Activated T-cell treated with anti-CD3 and anti-CD28 coated beads for 4 hours (primary cell): ENCODE measurements at regions not wholly inside any gene's neighbourhood (a gene's known extent, or its start where the extent isn't known, plus 50 kb on each side); places are given as distances from the start of the nearest gene placed in this dataset.

ENCODE experiments used
- DNase-seq: peaks from one replicate; pipeline ENCODE4 v3.0.0-alpha.2; 2020

DNA sequence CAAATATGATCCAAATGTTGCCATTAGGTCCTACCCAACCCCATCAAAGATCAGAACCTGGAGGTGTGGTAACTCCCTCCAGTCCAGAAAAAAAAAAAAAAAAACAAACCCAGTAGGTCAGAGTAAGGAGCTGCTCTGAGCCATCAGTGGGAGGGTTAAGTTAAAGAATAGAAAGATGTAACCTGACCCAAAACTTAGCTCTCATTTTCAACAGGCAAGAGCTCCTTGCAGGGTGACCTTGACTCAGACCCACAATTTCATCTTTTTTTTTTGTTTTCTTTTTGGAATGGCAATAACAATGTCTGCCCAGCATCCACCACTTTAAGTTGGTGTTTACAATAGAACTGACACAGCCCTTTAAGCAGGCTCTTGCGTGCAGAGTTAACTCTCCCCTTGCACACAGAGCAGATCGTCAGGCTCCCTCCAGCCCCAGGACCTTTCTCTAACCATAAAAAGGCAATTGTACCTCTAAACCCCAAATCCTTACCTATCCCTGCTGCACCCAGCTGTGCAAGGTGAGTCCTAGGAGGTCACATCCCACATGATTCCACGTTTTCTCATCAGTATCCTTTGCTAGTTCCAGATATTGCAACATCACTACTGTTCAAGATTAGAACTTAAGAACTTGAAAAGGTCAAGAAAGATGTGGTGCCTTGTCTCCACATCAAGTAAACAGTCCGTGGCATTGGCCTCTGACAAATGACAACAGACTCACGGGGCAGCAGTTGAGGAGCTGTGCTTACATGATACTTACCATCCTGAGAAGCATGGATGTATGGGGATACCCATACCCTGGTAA lies 178.6 kb upstream of the EEA1 start:
- DNase-seq: no peak

- no peak for DNase-seq
Observed at GRCh38 chr12:93108985-93109384, 179.9 kb upstream of the EEA1 start.

GRCh38 chr12:93109551-93110203 lies 180.6 kb upstream of the EEA1 start:
- DNase-seq: no peak

DNA sequence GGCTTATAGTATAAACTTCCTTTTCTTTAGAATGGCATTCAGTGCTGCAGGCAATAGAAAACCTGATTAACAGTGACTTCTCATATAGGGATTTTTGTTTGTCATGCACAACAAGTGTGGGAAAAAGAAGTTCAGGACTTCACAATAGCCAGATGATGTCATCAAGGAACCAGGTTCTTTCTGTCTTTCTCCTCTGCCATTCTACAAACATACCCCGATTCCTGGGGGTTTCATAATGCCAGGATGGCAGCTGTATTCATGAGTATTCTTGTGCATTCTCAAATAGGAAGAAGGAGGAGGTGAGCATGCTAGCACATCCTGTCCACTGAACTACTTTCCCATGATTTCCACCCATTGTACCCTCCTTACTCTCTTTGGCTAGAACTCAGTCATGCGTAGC lies 182.7 kb upstream of the EEA1 start:
- no peak for DNase-seq

DNA sequence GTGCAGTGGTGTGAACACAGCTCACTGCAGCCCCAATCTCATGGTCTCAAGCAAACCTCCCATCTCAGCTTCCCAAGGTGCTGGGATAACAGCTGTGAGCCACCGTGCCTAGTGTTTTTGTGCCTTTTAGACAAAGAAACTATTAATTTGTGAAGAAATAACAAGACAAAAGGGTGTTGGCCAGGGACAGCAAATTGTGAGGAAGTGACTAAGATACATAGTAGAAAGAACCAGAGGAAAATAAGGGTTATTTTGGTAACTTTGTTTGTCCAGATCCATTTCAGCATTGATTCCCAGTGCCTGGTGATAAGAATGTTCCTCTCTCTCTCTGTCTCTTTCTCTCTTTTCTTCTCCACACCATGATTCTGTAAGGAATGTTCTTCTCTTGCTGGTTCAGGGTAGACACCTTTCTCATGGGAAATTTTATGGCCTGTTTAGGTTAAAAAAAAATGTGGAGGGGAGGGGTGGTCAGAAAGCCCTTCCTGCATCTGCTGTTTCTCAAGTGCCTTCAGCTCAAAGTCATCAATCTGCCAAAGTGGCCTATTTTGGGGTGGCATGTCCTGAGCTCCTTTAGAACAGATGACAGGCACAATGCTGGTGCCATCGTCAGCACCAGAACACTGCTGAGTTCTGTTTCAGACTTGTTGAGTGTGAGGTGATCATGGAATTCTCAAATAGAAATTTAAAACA lies 184.4 kb upstream of the EEA1 start:
- DNase-seq: no peak

- no peak for DNase-seq
Observed at GRCh38 chr12:93115198-93115601, 186.1 kb upstream of the EEA1 start.

GRCh38 chr12:93115646-93116045 lies 186.6 kb upstream of the EEA1 start:
- no peak for DNase-seq

GRCh38 chr12:93116632-93117031 lies 187.5 kb upstream of the EEA1 start:
- no peak for DNase-seq

GRCh38 chr12:93121729-93122488 lies 192.8 kb upstream of the EEA1 start:
- DNase-seq: no peak

DNA sequence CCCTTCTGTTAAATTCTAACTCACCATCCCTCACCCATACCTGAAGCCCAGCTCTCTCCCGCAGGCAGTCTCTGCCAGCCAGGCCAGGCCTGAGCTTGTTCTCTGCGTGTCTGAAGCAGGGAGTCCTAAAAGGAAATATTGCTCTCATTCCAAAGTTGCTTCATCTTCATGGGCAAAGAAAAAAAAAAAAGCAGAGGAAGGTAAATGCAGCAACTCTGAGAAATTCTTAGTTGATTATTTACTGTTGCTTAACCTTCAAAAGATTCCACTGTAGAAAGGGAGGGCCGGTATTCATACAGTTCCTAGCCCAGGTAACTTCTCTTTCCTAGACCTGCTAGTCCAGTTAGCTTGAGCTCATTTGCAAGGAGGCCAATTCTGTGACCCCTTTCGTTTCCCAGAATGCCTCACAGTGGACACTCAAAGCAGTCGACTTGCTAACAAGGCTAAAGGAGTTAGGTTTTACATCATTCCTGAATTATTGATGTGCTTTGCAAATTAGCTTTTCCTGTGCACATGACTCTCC lies 193.5 kb upstream of the EEA1 start:
- no peak for DNase-seq

- no peak for DNase-seq
Observed at GRCh38 chr12:93125126-93125525, 196.0 kb upstream of the EEA1 start.

- DNase-seq: no peak
Observed at GRCh38 chr12:93126069-93126474, 197.0 kb upstream of the EEA1 start.

GRCh38 chr12:93127107-93127560 lies 198.0 kb upstream of the EEA1 start:
- no peak for DNase-seq

DNA sequence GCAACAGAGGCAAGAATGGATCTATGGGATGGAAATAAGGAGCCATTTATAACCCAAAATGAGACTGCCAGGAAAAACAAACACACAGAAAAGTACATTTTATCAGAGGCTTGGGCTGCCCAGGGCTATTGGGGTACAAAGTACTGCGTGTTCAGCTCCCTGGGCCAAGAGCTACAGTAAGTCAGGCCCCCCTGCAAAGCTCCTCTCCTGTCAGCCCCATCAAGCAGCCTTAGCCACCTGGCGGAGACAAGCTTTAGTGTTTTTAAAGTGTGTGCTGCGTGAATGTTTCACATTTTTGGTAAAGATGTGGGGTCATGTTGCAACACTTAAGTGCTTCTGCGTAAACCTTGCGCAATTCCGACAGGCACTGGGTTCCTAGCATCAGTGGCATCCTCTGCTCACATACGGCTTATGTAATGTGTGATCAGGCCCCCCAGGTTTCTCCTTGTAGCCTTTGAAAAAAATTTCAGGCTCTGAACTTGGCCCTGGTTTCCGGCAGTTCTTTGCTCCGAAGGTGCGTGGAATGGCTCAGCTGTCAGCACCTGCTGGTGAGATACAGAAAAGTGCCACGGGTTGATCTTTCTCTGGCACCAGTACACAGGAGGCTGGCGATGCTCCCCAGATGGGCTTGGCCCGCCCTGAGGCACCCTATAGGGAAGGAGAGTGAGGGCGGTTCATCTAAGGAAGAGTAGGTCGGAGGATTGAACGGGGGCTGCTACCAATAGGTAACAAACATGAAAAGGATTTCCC lies 198.7 kb upstream of the EEA1 start:
- DNase-seq: no peak

- no peak for DNase-seq
Observed at GRCh38 chr12:93128332-93128707, 199.2 kb upstream of the EEA1 start.

DNA sequence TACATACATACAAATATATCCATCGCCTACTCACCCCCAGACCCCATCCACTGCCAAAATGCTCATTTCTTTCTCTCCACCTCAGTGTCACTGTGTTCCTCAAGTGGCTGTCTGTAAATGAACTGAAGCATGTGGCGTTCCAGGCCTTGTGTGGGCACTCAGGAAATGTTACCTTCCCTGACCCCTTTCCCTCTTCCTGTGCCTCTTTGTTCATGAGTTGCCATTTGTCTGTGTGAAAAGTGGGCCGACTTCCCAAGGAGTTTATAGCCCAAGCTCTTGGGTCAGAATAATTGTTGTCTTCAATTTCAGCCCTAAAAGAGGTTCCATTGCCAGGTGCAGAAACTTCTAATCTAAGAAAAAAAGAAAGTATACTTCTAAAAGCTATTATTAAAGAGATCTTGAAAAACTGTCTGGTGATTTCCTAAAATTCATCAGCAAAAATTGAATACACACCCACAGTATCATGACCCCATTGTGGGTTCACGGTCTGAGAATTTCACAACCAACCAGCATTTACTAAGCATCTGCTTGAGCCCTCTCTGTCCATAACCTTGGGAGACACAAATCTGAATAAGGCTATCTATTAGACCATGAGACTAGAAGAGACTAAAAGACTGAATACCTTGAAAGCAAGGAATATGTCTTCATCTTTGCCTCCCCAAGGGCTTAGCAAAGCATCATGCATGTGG lies 201.4 kb upstream of the EEA1 start:
- DNase-seq: no peak

- DNase-seq: no peak
Observed at GRCh38 chr12:93133361-93133760, 204.3 kb upstream of the EEA1 start.

DNA sequence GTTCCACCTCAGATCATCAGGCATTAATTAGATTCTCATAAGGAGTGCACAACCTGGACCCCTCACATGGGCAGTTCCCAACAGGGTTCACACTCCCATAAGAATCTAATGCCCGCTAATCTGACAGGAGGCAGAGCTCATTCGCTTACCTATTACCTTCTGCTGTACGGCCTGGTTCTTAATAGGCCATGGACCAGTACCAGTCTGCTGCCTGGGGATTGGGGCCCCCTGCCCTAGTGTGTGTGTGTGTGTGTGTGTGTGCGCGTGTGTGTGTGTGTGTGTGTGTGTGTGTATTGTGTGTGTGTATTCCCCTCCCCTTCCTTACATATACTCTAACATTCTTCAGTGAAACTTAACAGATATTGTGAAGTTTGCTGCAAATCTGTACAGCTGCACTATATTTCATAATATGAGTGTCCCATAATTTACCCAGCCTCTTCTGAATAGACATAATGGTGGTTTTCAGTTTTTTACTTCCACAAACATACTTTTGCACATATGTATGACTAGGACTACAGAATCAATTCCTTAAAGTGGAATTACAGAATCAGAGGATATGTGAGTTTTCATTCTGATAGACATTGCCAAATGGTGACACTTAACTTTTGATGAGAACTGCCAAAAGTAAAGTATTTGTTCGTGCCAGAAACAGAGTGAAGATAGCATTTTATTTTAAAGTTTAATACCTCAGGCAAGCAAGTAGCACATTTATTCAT lies 205.2 kb upstream of the EEA1 start:
- no peak for DNase-seq

GRCh38 chr12:93134893-93135285 lies 205.8 kb upstream of the EEA1 start:
- DNase-seq: no peak

- no peak for DNase-seq
Observed at GRCh38 chr12:93135286-93136239, 206.5 kb upstream of the EEA1 start.
